IPS-18a (cell line): ENCODE measurements at regions not wholly inside any gene's neighbourhood (a gene's known extent, or its start where the extent isn't known, plus 50 kb on each side); places are given as distances from the start of the nearest gene placed in this dataset.

Experiments
- H3K27ac ChIP-seq: one replicate; pipeline ENCODE4 v1.5.1; 2013; ENCODE audit warnings: low read length
- H3K27me3 ChIP-seq: one replicate; pipeline ENCODE4 v1.6.1; 2013; ENCODE audit warnings: mild to moderate bottlenecking, low read length; ENCODE audit not compliant: control insufficient read depth, insufficient read depth
- H3K36me3 ChIP-seq: one replicate; pipeline ENCODE4 v1.6.1; 2013; ENCODE audit warnings: low read depth, low read length; ENCODE audit not compliant: control insufficient read depth
- H3K4me1 ChIP-seq: one replicate; pipeline ENCODE4 v1.6.1; 2013; ENCODE audit warnings: low read depth, low read length; ENCODE audit not compliant: control insufficient read depth
- H3K4me3 ChIP-seq: one replicate; pipeline ENCODE4 v1.5.1; 2013; ENCODE audit warnings: low read length
- H3K9ac ChIP-seq: one replicate; pipeline ENCODE4 v1.6.1; 2013; ENCODE audit warnings: mild to moderate bottlenecking, low read length, moderate library complexity
- H3K9me3 ChIP-seq: one replicate; pipeline ENCODE4 v1.6.1; 2013; ENCODE audit warnings: low read depth, low read length; ENCODE audit not compliant: control insufficient read depth

- no peaks in the 10 kb centered on the region for H3K9me3 ChIP-seq
- no peak overlapping the region for H3K27ac ChIP-seq
- no peak overlapping the region for H3K4me3 ChIP-seq
- H3K9ac ChIP-seq, result no peak overlapping the region
- no peaks in the 10 kb centered on the region for H3K27me3 ChIP-seq
- H3K4me1 ChIP-seq, result no peaks in the 10 kb centered on the region
- no peaks in the 10 kb centered on the region for H3K36me3 ChIP-seq
Measured at GRCh38 chr13:87361216-87361615, 310.0 kb upstream of the SLITRK5 start.

GRCh38 chr13:87368639-87369038 is 302.5 kb upstream of the SLITRK5 start:
- H3K4me1 ChIP-seq, result no peaks in the 10 kb centered on the region
- H3K4me3 ChIP-seq, result no peak overlapping the region
- no peaks in the 10 kb centered on the region for H3K36me3 ChIP-seq
- H3K27me3 ChIP-seq, result no peaks in the 10 kb centered on the region
- H3K27ac ChIP-seq, result no peak overlapping the region
- H3K9me3 ChIP-seq, result no peaks in the 10 kb centered on the region
- H3K9ac ChIP-seq, result no peak overlapping the region

DNA sequence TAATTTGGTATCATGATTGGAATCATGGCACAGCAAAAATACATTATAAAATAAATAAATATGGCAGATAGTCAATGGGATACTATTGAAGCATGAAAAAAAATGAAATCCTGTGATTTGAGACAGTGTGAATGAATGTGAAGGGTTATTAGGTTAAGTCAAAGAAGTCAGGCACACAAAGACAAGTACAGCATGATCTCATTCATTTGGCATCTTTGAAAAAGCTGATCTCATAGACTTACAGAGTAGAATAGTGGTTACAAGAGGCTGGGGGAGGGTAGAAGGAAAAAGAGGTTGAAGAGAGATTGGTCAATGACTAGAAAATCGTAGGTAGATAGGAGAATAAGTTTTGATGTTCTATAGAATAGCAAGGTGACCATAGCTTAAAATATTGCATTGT is 295.1 kb upstream of the SLITRK5 start:
- no peaks in the 10 kb centered on the region for H3K36me3 ChIP-seq
- no peaks in the 10 kb centered on the region for H3K4me1 ChIP-seq
- no peak overlapping the region for H3K27ac ChIP-seq
- no peaks in the 10 kb centered on the region for H3K27me3 ChIP-seq
- no peaks in the 10 kb centered on the region for H3K9me3 ChIP-seq
- no peak overlapping the region for H3K4me3 ChIP-seq
- no peak overlapping the region for H3K9ac ChIP-seq

DNA sequence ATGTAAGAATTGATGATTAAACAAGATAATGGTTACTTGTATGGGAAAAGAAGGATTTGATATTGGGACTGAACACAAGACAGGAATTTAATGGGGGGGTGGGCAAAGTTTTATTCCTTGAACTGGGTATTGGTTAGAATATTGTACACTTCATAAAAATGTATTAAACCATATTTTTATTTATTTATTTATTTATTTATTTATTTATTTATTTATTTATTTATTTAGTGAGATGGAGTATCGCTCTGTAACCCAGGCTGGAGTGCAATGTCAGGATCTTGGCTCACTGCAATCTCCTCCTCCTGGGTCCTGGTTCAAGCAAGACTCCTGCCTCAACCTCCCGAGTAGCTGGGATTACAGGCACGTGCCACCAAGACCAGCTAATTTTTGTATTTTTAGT is 287.1 kb upstream of the SLITRK5 start:
- Histone ChIP-seq H3K9ac (no peak overlapping the region), H3K27ac (no peak overlapping the region), H3K4me1 (no peaks in the 10 kb centered on the region), H3K27me3 (no peaks in the 10 kb centered on the region), H3K36me3 (no peaks in the 10 kb centered on the region), H3K9me3 (no peaks in the 10 kb centered on the region), H3K4me3 (no peak overlapping the region)

- no peak overlapping the region for H3K9ac ChIP-seq
- H3K4me1 ChIP-seq, result no peaks in the 10 kb centered on the region
- no peaks in the 10 kb centered on the region for H3K27me3 ChIP-seq
- H3K9me3 ChIP-seq, result no peaks in the 10 kb centered on the region
- H3K36me3 ChIP-seq, result no peaks in the 10 kb centered on the region
- no peak overlapping the region for H3K27ac ChIP-seq
- no peak overlapping the region for H3K4me3 ChIP-seq
Measured at GRCh38 chr13:87393358-87393757, 277.8 kb upstream of the SLITRK5 start.

- no peak overlapping the region for H3K9ac ChIP-seq
- no peak overlapping the region for H3K4me3 ChIP-seq
- H3K36me3 ChIP-seq, result no peaks in the 10 kb centered on the region
- H3K27me3 ChIP-seq, result no peaks in the 10 kb centered on the region
- H3K27ac ChIP-seq, result no peak overlapping the region
- H3K9me3 ChIP-seq, result no peaks in the 10 kb centered on the region
- H3K4me1 ChIP-seq, result no peaks in the 10 kb centered on the region
Measured at GRCh38 chr13:87398047-87398446, 273.1 kb upstream of the SLITRK5 start.

GRCh38 chr13:87403748-87404432 is 267.3 kb upstream of the SLITRK5 start:
- no peak overlapping the region for H3K27ac ChIP-seq
- no peak overlapping the region for H3K4me3 ChIP-seq
- no peaks in the 10 kb centered on the region for H3K27me3 ChIP-seq
- H3K9me3 ChIP-seq, result no peaks in the 10 kb centered on the region
- H3K36me3 ChIP-seq, result no peaks in the 10 kb centered on the region
- no peak overlapping the region for H3K9ac ChIP-seq
- no peaks in the 10 kb centered on the region for H3K4me1 ChIP-seq

GRCh38 chr13:87426742-87427141 is 244.4 kb upstream of the SLITRK5 start:
- no peaks in the 10 kb centered on the region for H3K9me3 ChIP-seq
- H3K36me3 ChIP-seq, result no peaks in the 10 kb centered on the region
- H3K4me1 ChIP-seq, result no peaks in the 10 kb centered on the region
- no peaks in the 10 kb centered on the region for H3K27me3 ChIP-seq
- H3K27ac ChIP-seq, result no peak overlapping the region
- no peak overlapping the region for H3K4me3 ChIP-seq
- H3K9ac ChIP-seq, result no peak overlapping the region

DNA sequence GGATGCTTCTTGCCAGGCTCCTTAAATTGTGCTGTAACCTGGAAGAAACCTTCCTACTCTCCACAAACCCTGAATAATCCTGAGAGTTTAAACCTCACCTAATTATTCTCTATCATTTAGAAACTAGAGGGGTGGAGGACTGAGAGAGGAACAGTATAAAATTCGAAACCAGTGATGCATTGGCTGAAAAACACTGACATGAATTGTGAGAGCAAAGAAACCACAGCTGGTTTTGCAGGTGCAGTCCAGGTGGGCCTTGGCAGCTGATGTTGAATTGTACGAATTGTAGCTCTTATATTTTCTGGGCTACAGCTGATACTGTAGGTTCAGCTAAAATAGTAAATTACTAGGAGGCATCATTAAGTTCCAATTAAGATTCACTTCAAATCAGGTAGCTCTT is 227.0 kb upstream of the SLITRK5 start:
- Histone ChIP-seq H3K9me3 (no peaks in the 10 kb centered on the region), H3K4me1 (no peaks in the 10 kb centered on the region), H3K36me3 (no peaks in the 10 kb centered on the region), H3K9ac (no peak overlapping the region), H3K4me3 (no peak overlapping the region), H3K27me3 (no peaks in the 10 kb centered on the region), H3K27ac (no peak overlapping the region)

DNA sequence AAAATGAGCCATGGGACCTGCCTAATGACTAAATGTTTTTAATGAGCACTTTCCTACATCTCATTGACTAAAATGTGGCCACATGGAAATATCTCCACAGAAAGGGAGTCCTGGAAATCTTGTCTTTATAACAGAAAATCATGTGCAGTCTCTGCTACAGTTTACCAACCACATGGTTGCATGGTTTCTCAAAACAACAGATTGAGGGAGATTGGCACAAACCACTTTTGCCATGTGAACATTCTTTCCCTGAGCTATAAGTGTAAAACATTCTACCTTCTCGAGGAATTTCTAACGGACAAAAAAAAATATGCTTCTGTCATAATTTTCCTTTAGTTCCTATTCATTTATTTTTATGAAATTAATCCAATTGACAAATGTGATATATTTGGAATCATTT is 218.9 kb upstream of the SLITRK5 start:
- Histone ChIP-seq H3K27me3 (no peaks in the 10 kb centered on the region), H3K4me1 (no peaks in the 10 kb centered on the region), H3K36me3 (no peaks in the 10 kb centered on the region), H3K9ac (no peak overlapping the region), H3K4me3 (no peak overlapping the region), H3K27ac (no peak overlapping the region), H3K9me3 (no peaks in the 10 kb centered on the region)

GRCh38 chr13:87453244-87453643 is 217.9 kb upstream of the SLITRK5 start:
- Histone ChIP-seq H3K27me3 (no peaks in the 10 kb centered on the region), H3K4me3 (no peak overlapping the region), H3K36me3 (no peaks in the 10 kb centered on the region), H3K4me1 (no peaks in the 10 kb centered on the region), H3K9ac (no peak overlapping the region), H3K27ac (no peak overlapping the region), H3K9me3 (no peaks in the 10 kb centered on the region)

GRCh38 chr13:87459419-87459818 is 211.8 kb upstream of the SLITRK5 start:
- Histone ChIP-seq H3K9me3 (no peaks in the 10 kb centered on the region), H3K27ac (no peak overlapping the region), H3K4me3 (no peak overlapping the region), H3K36me3 (no peaks in the 10 kb centered on the region), H3K9ac (no peak overlapping the region), H3K4me1 (no peaks in the 10 kb centered on the region), H3K27me3 (no peaks in the 10 kb centered on the region)
